AG04449 (cell line): ENCODE measurements at regions not wholly inside any gene's neighbourhood (a gene's known extent, or its start where the extent isn't known, plus 50 kb on each side); places are given as distances from the start of the nearest gene placed in this dataset.
"Not testable (repeated sequence)": the region's sequence is repeated elsewhere in the genome, so short reads cannot be mapped to it uniquely, and the experiment has no call there.

Source experiments
- CTCF ChIA-PET: fragments of 350-600 bp; formaldehyde crosslinking; extraction: SDS; loops from one replicate; lab custom pipeline; 2021; ENCODE audit warnings: antibody characterized with exemption; lab: Yijun Ruan, JAX
- POLR2A ChIA-PET: fragments of 400-600, 350-600 bp; formaldehyde crosslinking; extraction: SDS; loops from one replicate; lab custom pipeline; 2020; ENCODE audit warnings: antibody characterized with exemption, inconsistent platforms; lab: Yijun Ruan, JAX
- DNase-seq: peaks from one replicate; pipeline ENCODE4 v3.0.0-alpha.2; 2010; ENCODE audit warnings: low read depth, low spot score
- H3K4me3 ChIP-seq: 2 replicates; pipeline ENCODE4 v1.5.1; 2011; ENCODE audit warnings: low read depth, mild to moderate bottlenecking, control low read depth, low read length
- TF ChIP-seq, protein P1 (sequence below): IDR thresholded peaks from one replicate; pipeline ENCODE4 v1.5.1; 2011; ENCODE audit warnings: mild to moderate bottlenecking, moderate library complexity, low read length, control low read depth, inconsistent platforms; ENCODE audit not compliant: insufficient read depth; ENCODE audit errors: missing control alignments

DNA sequence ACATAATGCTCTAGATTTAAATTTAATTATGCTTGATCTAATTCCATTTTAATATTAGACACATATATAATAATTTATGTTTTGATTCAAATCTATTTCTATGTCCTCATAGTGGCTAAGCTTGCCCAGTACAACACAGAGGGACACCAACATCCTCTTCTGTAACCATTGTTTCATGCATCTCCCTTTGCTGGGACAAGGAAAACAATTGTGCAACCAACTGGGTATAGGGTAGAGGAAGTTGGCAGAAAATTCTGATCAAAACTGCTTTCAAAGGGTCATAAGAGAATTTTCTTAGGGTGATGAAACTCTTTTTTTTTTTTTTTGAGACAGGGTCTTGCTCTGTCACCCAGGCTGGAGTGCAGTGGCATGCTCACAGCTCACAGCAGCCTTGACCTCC is 121.4 kb upstream of the SGO1 start:
- POLR2A ChIA-PET = no interaction called here
- CTCF ChIA-PET = no interaction called here
- TF ChIP-seq, protein P1, sequence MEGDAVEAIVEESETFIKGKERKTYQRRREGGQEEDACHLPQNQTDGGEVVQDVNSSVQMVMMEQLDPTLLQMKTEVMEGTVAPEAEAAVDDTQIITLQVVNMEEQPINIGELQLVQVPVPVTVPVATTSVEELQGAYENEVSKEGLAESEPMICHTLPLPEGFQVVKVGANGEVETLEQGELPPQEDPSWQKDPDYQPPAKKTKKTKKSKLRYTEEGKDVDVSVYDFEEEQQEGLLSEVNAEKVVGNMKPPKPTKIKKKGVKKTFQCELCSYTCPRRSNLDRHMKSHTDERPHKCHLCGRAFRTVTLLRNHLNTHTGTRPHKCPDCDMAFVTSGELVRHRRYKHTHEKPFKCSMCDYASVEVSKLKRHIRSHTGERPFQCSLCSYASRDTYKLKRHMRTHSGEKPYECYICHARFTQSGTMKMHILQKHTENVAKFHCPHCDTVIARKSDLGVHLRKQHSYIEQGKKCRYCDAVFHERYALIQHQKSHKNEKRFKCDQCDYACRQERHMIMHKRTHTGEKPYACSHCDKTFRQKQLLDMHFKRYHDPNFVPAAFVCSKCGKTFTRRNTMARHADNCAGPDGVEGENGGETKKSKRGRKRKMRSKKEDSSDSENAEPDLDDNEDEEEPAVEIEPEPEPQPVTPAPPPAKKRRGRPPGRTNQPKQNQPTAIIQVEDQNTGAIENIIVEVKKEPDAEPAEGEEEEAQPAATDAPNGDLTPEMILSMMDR = no peak
- no peak overlapping the region for H3K4me3 ChIP-seq
- DNase-seq = no peak

DNA sequence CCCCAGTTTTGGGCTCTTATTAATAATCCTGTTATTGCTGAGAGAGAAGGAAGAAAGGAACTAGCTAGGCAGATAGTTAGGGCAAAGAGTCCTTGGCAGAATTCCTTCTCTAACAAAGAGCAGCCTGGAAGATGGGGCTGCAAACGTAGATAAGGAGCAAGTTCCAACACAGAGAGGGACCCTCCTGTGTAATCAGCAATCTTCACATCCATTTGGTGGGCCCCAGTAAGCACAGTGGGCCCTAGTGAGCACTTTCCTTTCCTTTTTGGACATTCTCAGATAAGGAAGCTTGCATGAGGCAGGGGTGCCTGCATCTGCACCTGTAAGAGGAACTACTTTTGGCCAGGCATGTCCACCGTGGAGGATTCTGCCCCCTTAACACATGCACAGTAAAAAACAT is 119.6 kb upstream of the SGO1 start:
- no peak for DNase-seq
- H3K4me3 ChIP-seq = no peak overlapping the region
- ChIA-PET CTCF (no interaction called here), POLR2A (no interaction called here)
- TF ChIP-seq, protein P1 = no peak

GRCh38 chr3:20302766-20303165 is 116.8 kb upstream of the SGO1 start:
- TF ChIP-seq, protein P1 = no peak
- ChIA-PET POLR2A (no interaction called here), CTCF (no interaction called here)
- no peak overlapping the region for H3K4me3 ChIP-seq
- DNase-seq = no peak

- ChIA-PET POLR2A (no interaction called here), CTCF (no interaction called here)
- H3K4me3 ChIP-seq = no peak overlapping the region
- DNase-seq = no peak
- TF ChIP-seq, protein P1 = no peak
Measured at GRCh38 chr3:20288050-20288449, 102.0 kb upstream of the SGO1 start.

DNA sequence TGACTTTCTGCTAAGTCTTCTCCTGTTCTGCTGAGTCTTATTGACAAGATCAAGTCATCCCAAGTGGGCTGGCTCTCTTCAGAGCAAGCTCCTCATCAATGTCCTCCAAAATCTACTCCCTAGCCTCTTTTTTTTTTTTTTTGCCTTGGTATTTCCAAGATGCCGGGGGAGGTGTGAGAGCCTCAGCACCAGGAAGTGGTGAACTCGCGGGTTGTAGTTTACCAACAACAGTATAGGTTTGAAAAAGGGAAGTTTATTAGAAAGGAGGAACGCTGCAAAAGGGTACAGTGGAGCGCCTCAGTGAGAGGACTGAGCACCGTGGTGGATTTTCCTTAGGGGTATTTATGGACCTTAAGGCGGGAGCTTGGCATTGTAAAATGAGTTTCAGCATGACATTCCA is 94.3 kb upstream of the SGO1 start:
- TF ChIP-seq, protein P1 = no peak
- no peak overlapping the region for H3K4me3 ChIP-seq
- no peak for DNase-seq
- ChIA-PET CTCF (no interaction called here), POLR2A (no interaction called here)

GRCh38 chr3:20265977-20266376 is 80.0 kb upstream of the SGO1 start:
- DNase-seq, POLR2A ChIA-PET, CTCF ChIA-PET, H3K4me3 ChIP-seq: not testable (repeated sequence)

DNA sequence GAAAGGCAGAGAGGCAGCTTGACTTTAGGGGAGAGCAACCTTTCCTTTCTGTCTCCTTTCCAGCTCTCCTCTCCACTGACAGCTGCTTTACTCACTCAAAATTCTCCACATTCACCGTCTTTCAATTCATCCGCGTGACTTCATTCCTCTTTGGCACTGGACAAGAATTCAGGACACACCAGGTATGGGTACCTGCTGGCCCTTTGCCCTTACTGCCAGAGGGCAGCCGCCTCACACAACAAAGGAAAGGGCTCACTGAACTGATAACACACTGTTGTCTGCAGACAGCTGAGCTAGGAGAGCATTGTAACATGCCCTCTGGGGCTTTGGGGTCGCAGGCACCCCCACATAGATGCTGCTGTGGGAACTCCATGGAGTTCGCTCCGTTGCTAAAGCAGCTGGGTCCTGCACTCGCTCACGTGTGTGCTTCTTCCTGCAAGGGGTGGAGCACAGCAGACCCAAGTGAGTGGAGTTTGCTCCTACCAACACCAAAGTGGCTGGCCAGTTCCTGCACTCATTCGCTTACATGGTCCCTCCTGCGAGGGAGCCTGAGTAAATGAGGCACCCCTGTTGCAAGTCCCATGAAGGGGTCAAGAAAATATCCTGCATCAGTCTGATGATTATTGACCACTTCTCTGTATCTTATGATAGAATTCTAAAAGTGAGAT is 79.0 kb upstream of the SGO1 start:
- H3K4me3 ChIP-seq = no peak overlapping the region
- DNase-seq = no peak
- TF ChIP-seq, protein P1 = no peak
- ChIA-PET CTCF (no interaction called here), POLR2A (no interaction called here)
